Endothelial cell of hepatic sinusoid (primary cell): ENCODE measurements at regions not wholly inside any gene's neighbourhood (a gene's known extent, or its start where the extent isn't known, plus 50 kb on each side); places are given as distances from the start of the nearest gene placed in this dataset.

Source experiments
- in situ Hi-C: cut with HindIII; loops from 2 replicates; pipeline ENCODE4 v1.10.0; 2017; ENCODE audit warnings: low sequenced_read_pairs

GRCh38 chr1:24993871-24994580, 64.0 kb upstream of the RUNX3 start:
- in situ Hi-C loops, result no loop called here

- in situ Hi-C loops, result no loop called here
Observed at GRCh38 chr1:24992761-24993211, 62.7 kb upstream of the RUNX3 start.

GRCh38 chr1:24992124-24992760, 62.2 kb upstream of the RUNX3 start:
- in situ Hi-C loops, result no loop called here

- in situ Hi-C loops, result no loop called here
Observed at GRCh38 chr1:24991697-24992096, 61.6 kb upstream of the RUNX3 start.

GRCh38 chr1:24990779-24991641, 60.9 kb upstream of the RUNX3 start:
- in situ Hi-C loops, result no loop called here

- in situ Hi-C loops, result no loop called here
Observed at GRCh38 chr1:24990136-24990535, 60.1 kb upstream of the RUNX3 start.

GRCh38 chr1:24989082-24989481, 59.0 kb upstream of the RUNX3 start:
- in situ Hi-C loops, result loop anchor here (5.0 to 10.0 kb wide), 4 partner anchors 33 to 103 kb away; partner anchors contain the start of gene RUNX3

- in situ Hi-C loops, result loop anchor here (5.0 to 10.0 kb wide), 4 partner anchors 34 to 104 kb away; partner anchors contain the start of gene RUNX3
Observed at GRCh38 chr1:24988558-24988912, 58.5 kb upstream of the RUNX3 start.

GRCh38 chr1:24987875-24988557, 57.9 kb upstream of the RUNX3 start:
- in situ Hi-C loops, result loop anchor here (5.0 to 10.0 kb wide), 4 partner anchors 34 to 104 kb away; partner anchors contain the start of gene RUNX3

- in situ Hi-C loops, result loop anchor here (5.0 to 10.0 kb wide), 4 partner anchors 35 to 105 kb away; partner anchors contain the start of gene RUNX3
Observed at GRCh38 chr1:24987424-24987823, 57.3 kb upstream of the RUNX3 start.

- in situ Hi-C loops, result loop anchor here (5.0 to 10.0 kb wide), 4 partner anchors 36 to 106 kb away; partner anchors contain the start of gene RUNX3
Observed at GRCh38 chr1:24986372-24986965, 56.4 kb upstream of the RUNX3 start.

- in situ Hi-C loops, result loop anchor here (5.0 to 10.0 kb wide), 4 partner anchors 37 to 107 kb away; partner anchors contain the start of gene RUNX3
Observed at GRCh38 chr1:24985737-24986136, 55.7 kb upstream of the RUNX3 start.

- in situ Hi-C loops, result loop anchor here (5.0 to 10.0 kb wide), 4 partner anchors 37 to 107 kb away; partner anchors contain the start of gene RUNX3
Observed at GRCh38 chr1:24984800-24985522, 54.9 kb upstream of the RUNX3 start.

- in situ Hi-C loops, result loop anchor here (10.0 kb wide), 1 partner anchor 61 kb away; no protein-coding TSS in a partner anchor
Observed at GRCh38 chr1:24984300-24984699, 54.2 kb upstream of the RUNX3 start.

- in situ Hi-C loops, result loop anchor here (10.0 kb wide), 1 partner anchor 62 kb away; no protein-coding TSS in a partner anchor
Observed at GRCh38 chr1:24983006-24983680, 53.1 kb upstream of the RUNX3 start.

GRCh38 chr1:24981631-24982005, 51.5 kb upstream of the RUNX3 start:
- in situ Hi-C loops, result loop anchor here (10.0 kb wide), 1 partner anchor 63 kb away; no protein-coding TSS in a partner anchor

GRCh38 chr1:24980836-24981630, 51.0 kb upstream of the RUNX3 start:
- in situ Hi-C loops, result loop anchor here (10.0 kb wide), 1 partner anchor 64 kb away; no protein-coding TSS in a partner anchor
